Type B pancreatic cell (in vitro differentiated cells): ENCODE measurements at regions not wholly inside any gene's neighbourhood (a gene's known extent, or its start where the extent isn't known, plus 50 kb on each side); places are given as distances from the start of the nearest gene placed in this dataset.

Experiments
- DNase-seq: peaks from one replicate; pipeline ENCODE4 v3.0.0; 2021; ENCODE audit warnings: mixed read lengths; ENCODE audit not compliant: unreplicated experiment; ENCODE audit errors: extremely low spot score
- H3K27ac Mint-ChIP-seq: 2 replicates; pipeline ENCODE4 v1.8.0; 2021; ENCODE audit warnings: mild to moderate bottlenecking, mixed read lengths
- H3K27me3 Mint-ChIP-seq: 2 replicates; pipeline ENCODE4 v1.8.0; 2021; ENCODE audit warnings: mixed read lengths
- H3K36me3 Mint-ChIP-seq: 2 replicates; pipeline ENCODE4 v1.8.0; 2021; ENCODE audit warnings: mixed read lengths
- H3K4me1 Mint-ChIP-seq: one replicate; pipeline ENCODE4 v1.8.0; 2021; ENCODE audit warnings: mixed read lengths; ENCODE audit not compliant: unreplicated experiment
- H3K4me3 Mint-ChIP-seq: 2 replicates; pipeline ENCODE4 v1.8.0; 2021; ENCODE audit warnings: mild to moderate bottlenecking, mixed read lengths
- H3K9me3 Mint-ChIP-seq: 2 replicates; pipeline ENCODE4 v1.8.0; 2021; ENCODE audit warnings: mixed read lengths
- CTCF ChIP-seq: fragments of 200-600 bp; sonication (generic); conservative IDR thresholded peaks from 2 replicates; pipeline ENCODE4 v1.5.0; 2021; ENCODE audit warnings: antibody characterized with exemption, mild to moderate bottlenecking

DNA sequence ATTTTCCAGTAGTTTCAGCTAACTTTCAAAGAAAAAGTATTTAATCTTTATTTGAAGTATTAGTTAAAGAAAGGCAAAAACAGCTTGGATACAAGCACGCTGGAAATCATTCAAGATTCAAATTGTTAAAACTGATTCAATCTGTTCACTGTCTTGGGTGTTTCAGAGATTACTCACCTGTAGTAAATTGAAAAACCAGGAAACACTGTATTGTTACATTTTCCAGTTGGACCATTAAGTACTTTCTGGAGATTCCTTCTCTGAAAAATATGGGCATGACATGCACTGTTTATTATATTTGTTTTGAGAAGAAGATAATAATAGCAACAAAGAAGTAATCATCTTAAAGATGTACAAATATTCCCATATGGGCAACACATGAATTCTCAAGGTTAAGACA lies 196.1 kb downstream of the UBE2E3 start:
- Mint-ChIP-seq H3K9me3 (no peaks in the 10 kb centered on the region), H3K36me3 (no peaks in the 10 kb centered on the region), H3K27me3 (no peaks in the 10 kb centered on the region), H3K4me3 (no peak overlapping the region), H3K27ac (no peak overlapping the region), H3K4me1 (peaks cover 5% of the 10 kb centered on the region)
- no peak for DNase-seq
- TF ChIP-seq CTCF = no peak

- Mint-ChIP-seq H3K4me3 (no peak overlapping the region), H3K36me3 (no peaks in the 10 kb centered on the region), H3K27ac (no peak overlapping the region), H3K4me1 (peaks cover 5% of the 10 kb centered on the region), H3K27me3 (no peaks in the 10 kb centered on the region), H3K9me3 (no peaks in the 10 kb centered on the region)
- no peak for DNase-seq
- TF ChIP-seq CTCF = no peak
These were observed 197.0 kb downstream of the UBE2E3 start for GRCh38 chr2:181177376-181177775.

GRCh38 chr2:181178130-181178529 lies 197.7 kb downstream of the UBE2E3 start:
- no peaks in the 10 kb centered on the region for H3K9me3 Mint-ChIP-seq
- no peak overlapping the region for H3K4me3 Mint-ChIP-seq
- no peak for TF ChIP-seq CTCF
- H3K27me3 Mint-ChIP-seq = no peaks in the 10 kb centered on the region
- DNase-seq = no peak
- H3K4me1 Mint-ChIP-seq = peaks cover 5% of the 10 kb centered on the region
- H3K27ac Mint-ChIP-seq = no peak overlapping the region
- no peaks in the 10 kb centered on the region for H3K36me3 Mint-ChIP-seq

GRCh38 chr2:181178823-181179412 lies 198.5 kb downstream of the UBE2E3 start:
- H3K9me3 Mint-ChIP-seq = no peaks in the 10 kb centered on the region
- peaks cover 5% of the 10 kb centered on the region for H3K4me1 Mint-ChIP-seq
- TF ChIP-seq CTCF = peak; percentile 66
- no peaks in the 10 kb centered on the region for H3K36me3 Mint-ChIP-seq
- DNase-seq = no peak
- H3K27me3 Mint-ChIP-seq = no peaks in the 10 kb centered on the region
- no peak overlapping the region for H3K4me3 Mint-ChIP-seq
- no peak overlapping the region for H3K27ac Mint-ChIP-seq

DNA sequence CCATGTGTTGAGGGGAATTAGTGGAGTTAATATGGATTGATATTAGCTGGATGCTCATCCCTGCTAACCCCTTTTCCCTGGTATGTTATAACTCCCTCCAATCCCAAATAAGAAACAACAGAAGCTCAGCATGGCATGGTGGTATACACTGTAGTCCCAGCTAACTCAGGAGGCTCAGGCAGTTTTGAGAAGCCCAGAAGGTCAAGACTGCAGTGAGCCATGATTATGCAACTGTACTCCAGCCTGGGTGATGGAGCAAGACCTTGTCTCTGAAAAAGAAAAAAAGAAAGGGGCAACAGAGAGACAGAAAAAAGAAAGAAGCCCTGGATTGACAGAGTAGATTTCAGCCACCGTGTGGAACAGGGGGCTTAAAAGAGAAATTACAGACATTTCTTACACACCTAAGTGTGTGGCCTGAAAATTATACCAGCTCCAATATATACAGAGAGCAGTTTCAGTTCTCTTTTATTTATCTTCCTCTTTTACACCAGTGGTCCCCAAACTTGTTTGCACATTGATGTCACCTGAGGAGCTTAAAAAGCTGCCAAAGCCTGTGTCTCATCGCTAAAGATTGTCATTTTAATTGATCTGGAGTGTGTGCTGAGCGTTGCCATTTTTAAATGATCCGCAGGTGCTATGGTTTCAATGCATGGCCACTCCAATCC lies 203.6 kb downstream of the UBE2E3 start:
- Mint-ChIP-seq H3K9me3 (no peaks in the 10 kb centered on the region), H3K4me1 (no peaks in the 10 kb centered on the region), H3K27ac (no peak overlapping the region), H3K4me3 (no peak overlapping the region), H3K36me3 (no peaks in the 10 kb centered on the region), H3K27me3 (no peaks in the 10 kb centered on the region)
- no peak for TF ChIP-seq CTCF
- no peak for DNase-seq
